ENCODE measurements at regions not wholly inside any gene's neighbourhood (a gene's known extent, or its start where the extent isn't known, plus 50 kb on each side); places are given as distances from the start of the nearest gene placed in this dataset.
"Not testable (repeated sequence)": the region's sequence is repeated elsewhere in the genome, so short reads cannot be mapped to it uniquely, and the experiment has no call there.

DNA sequence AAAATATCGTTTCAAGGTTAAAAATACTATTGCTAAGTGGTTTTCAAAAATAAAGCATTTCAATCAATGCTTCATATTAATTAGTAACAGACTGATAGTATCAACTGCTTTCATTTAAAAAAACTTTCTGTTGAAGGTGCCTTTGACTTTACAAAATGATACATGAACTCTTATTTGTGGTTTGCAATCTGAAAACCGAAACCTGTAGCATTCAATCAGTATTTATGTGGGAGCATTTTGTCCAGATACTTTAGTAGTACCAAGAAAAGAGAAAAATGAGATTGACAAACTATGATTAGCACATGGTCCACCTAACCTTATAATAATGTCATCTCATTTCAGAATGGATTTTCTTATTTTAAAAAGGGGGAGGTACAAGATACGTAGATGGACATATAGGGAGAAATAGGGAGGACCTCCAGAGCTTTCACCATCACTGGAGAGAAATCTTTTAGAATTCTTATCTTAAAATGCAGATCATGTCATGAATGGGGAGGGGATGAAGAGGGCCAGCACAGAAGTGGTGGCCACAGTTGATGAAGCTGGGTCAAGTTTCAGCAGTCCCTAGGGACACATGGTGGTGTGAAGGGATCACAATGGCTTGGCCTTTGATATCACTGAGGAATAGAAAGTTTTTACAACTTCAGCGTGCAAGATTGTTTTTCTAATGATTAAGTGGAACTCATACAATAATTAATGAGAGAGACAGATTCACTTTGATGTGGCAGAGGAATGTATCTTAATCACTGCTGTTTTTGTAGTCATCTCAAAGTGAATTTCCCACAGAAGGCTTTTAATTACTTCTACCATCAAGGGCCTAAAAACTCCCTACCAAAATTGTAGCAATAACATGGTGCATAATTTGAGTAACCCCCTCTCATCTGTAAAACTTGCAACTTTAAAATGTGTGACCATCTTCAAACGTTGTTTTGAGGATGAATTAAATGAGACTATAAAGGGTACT is 322.3 kb upstream of the EDIL3 start:
- ChIA-PET CTCF (no interaction called here), POLR2A (no interaction called here)
- no peaks in the 10 kb centered on the region for H3K4me1 ChIP-seq
- TF ChIP-seq CEBPB (IDR thresholded peaks at IDR 0.05) (no peak), KDM1A (IDR thresholded peaks at IDR 0.05; ENCODE audit: low read depth) (no peak), SMC3 (IDR thresholded peaks at IDR 0.05) (no peak), E2F6 (IDR thresholded peaks at IDR 0.05; ENCODE audit: borderline replicate concordance, low read depth) (no peak)
- TF ChIP-seq, protein P1, sequence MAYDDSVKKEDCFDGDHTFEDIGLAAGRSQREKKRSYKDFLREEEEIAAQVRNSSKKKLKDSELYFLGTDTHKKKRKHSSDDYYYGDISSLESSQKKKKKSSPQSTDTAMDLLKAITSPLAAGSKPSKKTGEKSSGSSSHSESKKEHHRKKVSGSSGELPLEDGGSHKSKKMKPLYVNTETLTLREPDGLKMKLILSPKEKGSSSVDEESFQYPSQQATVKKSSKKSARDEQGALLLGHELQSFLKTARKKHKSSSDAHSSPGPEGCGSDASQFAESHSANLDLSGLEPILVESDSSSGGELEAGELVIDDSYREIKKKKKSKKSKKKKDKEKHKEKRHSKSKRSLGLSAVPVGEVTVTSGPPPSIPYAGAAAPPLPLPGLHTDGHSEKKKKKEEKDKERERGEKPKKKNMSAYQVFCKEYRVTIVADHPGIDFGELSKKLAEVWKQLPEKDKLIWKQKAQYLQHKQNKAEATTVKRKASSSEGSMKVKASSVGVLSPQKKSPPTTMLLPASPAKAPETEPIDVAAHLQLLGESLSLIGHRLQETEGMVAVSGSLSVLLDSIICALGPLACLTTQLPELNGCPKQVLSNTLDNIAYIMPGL (CRISPR knock-in tag; IDR thresholded peaks at IDR 0.05; ENCODE audit: borderline replicate concordance) = no peak
- H3K27ac ChIP-seq = no peak overlapping the region
- no peak overlapping the region for H3K4me3 ChIP-seq
- no peak for DNase-seq (ENCODE audit: low read depth in 1 of 2, low spot score in 1 of 2)
- no peak overlapping the region for H3K4me2 ChIP-seq
- no peak for ATAC-seq
- 11% methylated on average over 5 of the region's 5 CpGs for WGBS (ENCODE audit: missing lambda C conversion rate)
- no peaks in the 10 kb centered on the region for H3K9me3 ChIP-seq
- FAIRE-seq = no peak

GRCh38 chr5:84700545-84700944 is 315.9 kb upstream of the EDIL3 start:
- H3K4me3 ChIP-seq; FAIRE-seq; CTCF ChIA-PET; H3K27ac ChIP-seq; ATAC-seq; POLR2A ChIA-PET; H3K4me1 ChIP-seq; H3K9me3 ChIP-seq; DNase-seq (ENCODE audit: low read depth in 1 of 2, low spot score in 1 of 2); H3K4me2 ChIP-seq: not testable (repeated sequence)
- 48% methylated on average over 2 of the region's 7 CpGs for WGBS (ENCODE audit: missing lambda C conversion rate)

DNA sequence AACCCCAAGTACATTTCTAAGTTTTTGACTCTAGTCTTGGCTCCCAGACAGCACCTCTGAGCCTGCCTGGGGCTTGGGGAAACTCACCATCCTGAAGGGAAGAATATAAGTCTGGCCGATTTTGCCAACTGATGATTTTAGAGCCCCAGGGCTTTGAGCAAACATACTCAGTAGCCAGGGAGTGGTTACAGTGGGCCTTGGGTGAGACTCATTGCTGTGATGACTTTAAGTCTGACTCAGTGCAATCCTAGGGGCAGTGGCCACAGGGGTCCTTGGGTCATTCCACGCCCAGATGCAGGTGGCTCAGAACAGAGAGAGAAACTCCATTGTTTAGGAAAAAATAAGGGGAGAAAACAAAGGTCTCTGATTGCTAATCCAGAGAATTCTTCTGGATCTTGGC is 312.0 kb upstream of the EDIL3 start:
- Histone ChIP-seq H3K4me3 (no peak overlapping the region), H3K9me3 (no peaks in the 10 kb centered on the region), H3K27ac (no peak overlapping the region), H3K4me1 (no peaks in the 10 kb centered on the region), H3K4me2 (no peak overlapping the region)
- 4% methylated on average over 2 of the region's 2 CpGs for WGBS (ENCODE audit: missing lambda C conversion rate)
- ChIA-PET POLR2A (no interaction called here), CTCF (no interaction called here)
- no peak for FAIRE-seq
- no peak for ATAC-seq
- no peak for DNase-seq (ENCODE audit: low read depth in 1 of 2, low spot score in 1 of 2)
- no peak for TF ChIP-seq GATA3 (IDR thresholded peaks at IDR 0.05; ENCODE audit: borderline replicate concordance)
- TF ChIP-seq, protein P2, sequence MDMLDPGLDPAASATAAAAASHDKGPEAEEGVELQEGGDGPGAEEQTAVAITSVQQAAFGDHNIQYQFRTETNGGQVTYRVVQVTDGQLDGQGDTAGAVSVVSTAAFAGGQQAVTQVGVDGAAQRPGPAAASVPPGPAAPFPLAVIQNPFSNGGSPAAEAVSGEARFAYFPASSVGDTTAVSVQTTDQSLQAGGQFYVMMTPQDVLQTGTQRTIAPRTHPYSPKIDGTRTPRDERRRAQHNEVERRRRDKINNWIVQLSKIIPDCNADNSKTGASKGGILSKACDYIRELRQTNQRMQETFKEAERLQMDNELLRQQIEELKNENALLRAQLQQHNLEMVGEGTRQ (IDR thresholded peaks at IDR 0.05) = no peak
- no peak for TF ChIP-seq EHF (CRISPR knock-in tag; IDR thresholded peaks at IDR 0.05)
- no peak for TF ChIP-seq MAX (IDR thresholded peaks at IDR 0.05)
- TF ChIP-seq ZNF302 (CRISPR knock-in tag; IDR thresholded peaks at IDR 0.05) = no peak
- TF ChIP-seq, protein P3, sequence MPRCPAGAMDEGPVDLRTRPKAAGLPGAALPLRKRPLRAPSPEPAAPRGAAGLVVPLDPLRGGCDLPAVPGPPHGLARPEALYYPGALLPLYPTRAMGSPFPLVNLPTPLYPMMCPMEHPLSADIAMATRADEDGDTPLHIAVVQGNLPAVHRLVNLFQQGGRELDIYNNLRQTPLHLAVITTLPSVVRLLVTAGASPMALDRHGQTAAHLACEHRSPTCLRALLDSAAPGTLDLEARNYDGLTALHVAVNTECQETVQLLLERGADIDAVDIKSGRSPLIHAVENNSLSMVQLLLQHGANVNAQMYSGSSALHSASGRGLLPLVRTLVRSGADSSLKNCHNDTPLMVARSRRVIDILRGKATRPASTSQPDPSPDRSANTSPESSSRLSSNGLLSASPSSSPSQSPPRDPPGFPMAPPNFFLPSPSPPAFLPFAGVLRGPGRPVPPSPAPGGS (IDR thresholded peaks at IDR 0.05) = no peak
- TF ChIP-seq MAFK (IDR thresholded peaks at IDR 0.05; ENCODE audit: partially characterized antibody) = no peak
- no peak for TF ChIP-seq RNF2 (IDR thresholded peaks at IDR 0.05; ENCODE audit: borderline replicate concordance, low read depth)
- TF ChIP-seq PHF8 (IDR thresholded peaks at IDR 0.05; ENCODE audit: borderline replicate concordance, low read depth) = no peak
- TF ChIP-seq ESRRA (IDR thresholded peaks at IDR 0.05; ENCODE audit: borderline replicate concordance, low read length) = no peak
- no peak for TF ChIP-seq POLR2AphosphoS2 (conservative IDR thresholded peaks at IDR 0.05; ENCODE audit: low read length)
- TF ChIP-seq ATOH8 (CRISPR knock-in tag; IDR thresholded peaks at IDR 0.05; ENCODE audit: low read depth) = no peak
- TF ChIP-seq HES2 (IDR thresholded peaks at IDR 0.05) = no peak
- TF ChIP-seq EP300 (IDR thresholded peaks at IDR 0.05) = no peak
- TF ChIP-seq KDM1A (IDR thresholded peaks at IDR 0.05; ENCODE audit: low read depth) = no peak
- no peak for TF ChIP-seq TP53 (CRISPR knock-in tag; IDR thresholded peaks at IDR 0.05)
- no peak for TF ChIP-seq EHMT2 (IDR thresholded peaks at IDR 0.05; ENCODE audit: low read depth)
